Natural killer cell (primary cell): ENCODE measurements at regions not wholly inside any gene's neighbourhood (a gene's known extent, or its start where the extent isn't known, plus 50 kb on each side); places are given as distances from the start of the nearest gene placed in this dataset.
"Not testable (repeated sequence)": the region's sequence is repeated elsewhere in the genome, so short reads cannot be mapped to it uniquely, and the experiment has no call there.

ENCODE experiments used
- ATAC-seq, 3 donors: fragments of 150-1000 bp in 2 of 3; fragments of 200-7000 bp in 1 of 3; cut with Tn5 transposase; 1 replicate in 1 of 3; 2 replicates in 2 of 3; pipeline ENCODE4 v1.10.0; 2021; ENCODE audit warnings: mild to moderate bottlenecking in 2 of 3, moderate library complexity in 2 of 3
- DNase-seq, 2 donors: peaks; one replicate each; pipeline versions ENCODE4 v3.0.0 to v3.0.0-alpha.2; 2013 to 2021; ENCODE audit warnings: mixed read lengths in 1 of 2
- H3K27ac ChIP-seq: one replicate; pipeline ENCODE4 v1.5.1; 2013; ENCODE audit warnings: mild to moderate bottlenecking, low read length
- H3K27me3 ChIP-seq: one replicate; pipeline ENCODE4 v1.6.1; 2013; ENCODE audit warnings: low read length; ENCODE audit not compliant: control insufficient read depth, insufficient read depth
- H3K36me3 ChIP-seq: one replicate; pipeline ENCODE4 v1.6.1; 2013; ENCODE audit warnings: low read length; ENCODE audit not compliant: control insufficient read depth, insufficient read depth
- H3K4me1 ChIP-seq: one replicate; pipeline ENCODE4 v1.6.1; 2013; ENCODE audit warnings: low read length; ENCODE audit not compliant: control insufficient read depth, insufficient read depth
- H3K4me3 ChIP-seq: one replicate; pipeline ENCODE4 v1.5.1; 2013; ENCODE audit warnings: low read length
- H3K9me3 ChIP-seq: one replicate; pipeline ENCODE4 v1.6.1; 2013; ENCODE audit warnings: low read length; ENCODE audit not compliant: control insufficient read depth, insufficient read depth
- H3K27ac Mint-ChIP-seq, 2 donors: one replicate each; pipeline ENCODE4 v1.8.0; 2022; ENCODE audit warnings: mild to moderate bottlenecking in 2 of 2, mixed read lengths in 2 of 2, moderate library complexity in 1 of 2
- H3K27me3 Mint-ChIP-seq, 2 donors: one replicate each; pipeline ENCODE4 v1.8.0; 2022; ENCODE audit warnings: low read depth in 2 of 2, mixed read lengths in 2 of 2
- H3K36me3 Mint-ChIP-seq: one replicate; pipeline ENCODE4 v1.8.0; 2022; ENCODE audit warnings: mixed read lengths
- H3K4me1 Mint-ChIP-seq, 2 donors: one replicate each; pipeline ENCODE4 v1.8.0; 2022; ENCODE audit warnings: mixed read lengths in 2 of 2
- H3K4me3 Mint-ChIP-seq: one replicate; pipeline ENCODE4 v1.8.0; 2022; ENCODE audit warnings: mild to moderate bottlenecking, moderate library complexity, mixed read lengths
- H3K9me3 Mint-ChIP-seq, 2 donors: one replicate each; pipeline ENCODE4 v1.8.0; 2022; ENCODE audit warnings: mixed read lengths in 2 of 2
- CTCF ChIP-seq: fragments of 200-600 bp; IDR thresholded peaks from one replicate; pipeline ENCODE4 v1.8.0; 2022; ENCODE audit warnings: antibody characterized with exemption
- WGBS: methylation state at CpG from one replicate; pipeline ENCODE4 v1.1.7; 2013; ENCODE audit warnings: missing lambda C conversion rate; ENCODE audit not compliant: insufficient coverage; 5-methylcytosine and 5-hydroxymethylcytosine counted together
- intact Hi-C: fragments of 100-400 bp; cut with micrococcal nuclease; formaldehyde crosslinking; loops from one replicate; pipeline ENCODE4 v1.14.2; 2022

- no peak for TF ChIP-seq CTCF
- Histone ChIP-seq H3K4me3 (no peak overlapping the region), H3K27me3 (no peaks in the 10 kb centered on the region), H3K36me3 (no peaks in the 10 kb centered on the region), H3K9me3 (no peaks in the 10 kb centered on the region), H3K4me1 (peaks cover 5% of the 10 kb centered on the region), H3K27ac (no peak overlapping the region)
- H3K27me3 Mint-ChIP-seq, result no peaks in the 10 kb centered on the region
- ATAC-seq (no peak), DNase-seq (no peak)
- intact Hi-C loops, result no loop called here
- WGBS, result no CpG with 5 or more reads among the region's 2 CpGs
- peaks cover 0 to 11% of the 10 kb centered on the region in 2 donors for H3K4me1 Mint-ChIP-seq
- H3K27ac Mint-ChIP-seq, result no peak overlapping the region
- peaks cover 3% of the 10 kb centered on the region in 2 donors for H3K9me3 Mint-ChIP-seq
- H3K4me3 Mint-ChIP-seq, result no peak overlapping the region
- H3K36me3 Mint-ChIP-seq, result no peaks in the 10 kb centered on the region
Measured at GRCh38 chr3:107001635-107002034, 375.6 kb upstream of the CCDC54 start.

DNA sequence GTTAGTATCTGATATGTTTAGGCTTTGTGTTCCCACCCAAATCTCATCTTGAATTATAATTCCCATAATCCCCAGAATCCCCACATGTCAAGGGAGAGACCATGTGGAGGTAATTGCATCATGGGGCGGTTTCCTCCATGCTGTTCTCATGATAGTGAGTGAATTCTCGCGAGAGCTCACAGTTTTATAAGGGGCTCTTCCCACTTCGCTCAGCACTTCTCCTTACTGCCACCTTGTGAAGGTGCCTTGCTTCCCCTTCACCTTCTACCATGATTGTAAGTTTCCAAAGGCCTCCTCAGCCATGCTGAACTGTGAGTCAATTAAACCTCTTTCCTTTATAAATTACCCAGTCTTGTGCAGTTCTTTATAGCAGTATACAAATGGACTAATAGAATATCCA, 371.9 kb upstream of the CCDC54 start:
- H3K27me3 ChIP-seq, DNase-seq, H3K9me3 Mint-ChIP-seq, H3K27ac ChIP-seq, H3K9me3 ChIP-seq, ATAC-seq, H3K27me3 Mint-ChIP-seq, H3K4me3 ChIP-seq, H3K4me3 Mint-ChIP-seq, H3K4me1 Mint-ChIP-seq, H3K36me3 Mint-ChIP-seq, H3K27ac Mint-ChIP-seq, H3K4me1 ChIP-seq, intact Hi-C loops, H3K36me3 ChIP-seq: not testable (repeated sequence)
- 51% methylated on average over 4 of the region's 4 CpGs for WGBS

- Mint-ChIP-seq H3K4me1 (no peaks in the 10 kb centered on the region), H3K36me3 (no peaks in the 10 kb centered on the region), H3K27me3 (no peaks in the 10 kb centered on the region), H3K4me3 (no peak overlapping the region), H3K27ac (no peak overlapping the region), H3K9me3 (peaks cover 6 to 7% of the 10 kb centered on the region in 2 donors)
- Histone ChIP-seq H3K9me3 (no peaks in the 10 kb centered on the region), H3K4me3 (no peak overlapping the region), H3K27ac (no peak overlapping the region), H3K27me3 (no peaks in the 10 kb centered on the region), H3K4me1 (no peaks in the 10 kb centered on the region), H3K36me3 (no peaks in the 10 kb centered on the region)
- TF ChIP-seq CTCF, result no peak
- intact Hi-C loops, result no loop called here
- no peak for ATAC-seq
- no CpG with 5 or more reads among the region's 1 CpG for WGBS
- DNase-seq, result no peak
Measured at GRCh38 chr3:107008213-107008612, 369.0 kb upstream of the CCDC54 start.

GRCh38 chr3:107013641-107014040, 363.6 kb upstream of the CCDC54 start:
- Mint-ChIP-seq H3K27ac (no peak overlapping the region), H3K27me3 (no peaks in the 10 kb centered on the region), H3K4me3 (no peak overlapping the region), H3K9me3 (peaks cover 9 to 10% of the 10 kb centered on the region in 2 donors), H3K4me1 (no peaks in the 10 kb centered on the region), H3K36me3 (no peaks in the 10 kb centered on the region)
- Histone ChIP-seq H3K4me1 (no peaks in the 10 kb centered on the region), H3K4me3 (no peak overlapping the region), H3K27me3 (no peaks in the 10 kb centered on the region), H3K36me3 (no peaks in the 10 kb centered on the region), H3K9me3 (no peaks in the 10 kb centered on the region), H3K27ac (no peak overlapping the region)
- no peak for TF ChIP-seq CTCF
- ATAC-seq, result no peak
- WGBS, result no CpG with 5 or more reads among the region's 1 CpG
- no peak for DNase-seq
- intact Hi-C loops, result no loop called here
